ENCODE measurements at regions not wholly inside any gene's neighbourhood (a gene's known extent, or its start where the extent isn't known, plus 50 kb on each side); places are given as distances from the start of the nearest gene placed in this dataset.

DNA sequence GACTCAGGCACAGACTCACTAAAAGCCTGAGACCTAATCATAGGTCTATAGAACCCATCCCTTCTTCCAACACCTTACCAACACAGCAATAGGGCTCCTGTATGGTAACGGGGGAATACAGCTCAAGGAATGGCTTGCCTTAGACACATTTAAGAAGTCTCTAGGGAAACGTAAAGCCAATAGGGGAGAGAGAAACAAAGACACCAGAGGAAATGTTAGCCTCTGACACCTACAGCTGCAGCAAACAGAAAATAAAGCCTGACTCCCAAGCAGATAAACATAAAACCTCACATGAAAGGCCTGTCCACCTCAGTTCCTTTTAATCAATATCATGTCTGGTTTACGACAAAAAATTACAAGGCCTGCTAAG, 51.1 kb upstream of the NCOA1 start:
- intact Hi-C loops (cut with DNase I): no loop called here
- no peak for DNase-seq (ENCODE audit: missing footprints)
- ATAC-seq: no peak

DNA sequence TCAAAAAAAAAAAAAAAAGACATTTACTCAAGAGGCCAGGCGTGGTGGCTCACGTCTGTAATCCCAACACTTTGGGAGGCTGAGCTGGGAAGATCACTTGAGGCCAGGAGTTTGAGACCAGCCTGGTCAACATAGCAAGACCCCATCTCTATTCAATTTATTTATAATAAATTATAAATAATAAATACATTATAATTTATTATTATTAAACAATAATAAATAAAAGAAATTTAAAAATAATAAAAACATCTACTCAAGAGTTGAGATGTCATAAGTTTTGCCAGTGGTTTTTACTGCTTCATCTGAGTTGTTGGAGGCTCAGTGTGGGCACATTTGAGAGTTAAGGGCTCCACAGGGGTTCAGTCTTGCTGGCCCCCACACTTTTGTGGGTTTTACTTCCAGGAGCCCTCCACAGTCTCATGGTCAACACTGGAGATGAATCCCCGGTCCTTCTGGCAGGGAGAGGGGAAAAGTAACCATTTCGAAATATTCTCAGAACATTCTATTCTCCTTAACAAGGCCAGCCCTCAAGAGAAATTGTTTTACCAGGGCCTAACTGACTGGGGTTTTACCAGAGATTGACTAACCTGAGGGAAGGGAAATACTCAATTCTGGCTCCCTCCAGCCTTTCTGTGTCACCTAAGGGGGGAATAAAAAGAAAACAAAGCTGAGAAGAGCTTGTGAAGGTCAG, 51.6 kb upstream of the NCOA1 start:
- intact Hi-C loops (cut with DNase I): no loop called here
- no peak for ATAC-seq
- no peak for DNase-seq (ENCODE audit: missing footprints)

DNA sequence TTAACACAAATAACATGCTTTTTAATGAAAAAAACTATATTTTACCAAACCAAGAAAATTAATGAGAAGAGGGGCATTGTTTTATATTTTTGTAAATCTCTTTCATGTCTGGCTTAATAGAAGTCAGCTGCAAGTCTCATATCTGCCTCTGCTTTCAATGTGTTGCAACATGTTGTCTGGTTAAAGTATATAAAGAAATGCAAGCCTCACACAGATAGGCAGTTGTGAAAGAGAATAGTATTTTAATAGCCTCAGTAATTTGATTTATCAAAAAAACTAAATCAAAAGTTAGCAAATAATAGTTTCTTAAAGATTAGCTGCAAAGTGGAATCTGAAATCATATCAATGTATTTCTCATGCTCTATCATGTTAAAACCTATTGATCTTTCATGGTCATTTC, 52.9 kb upstream of the NCOA1 start:
- intact Hi-C loops (cut with DNase I): no loop called here
- ATAC-seq (no peak), DNase-seq (ENCODE audit: missing footprints) (no peak)

DNA sequence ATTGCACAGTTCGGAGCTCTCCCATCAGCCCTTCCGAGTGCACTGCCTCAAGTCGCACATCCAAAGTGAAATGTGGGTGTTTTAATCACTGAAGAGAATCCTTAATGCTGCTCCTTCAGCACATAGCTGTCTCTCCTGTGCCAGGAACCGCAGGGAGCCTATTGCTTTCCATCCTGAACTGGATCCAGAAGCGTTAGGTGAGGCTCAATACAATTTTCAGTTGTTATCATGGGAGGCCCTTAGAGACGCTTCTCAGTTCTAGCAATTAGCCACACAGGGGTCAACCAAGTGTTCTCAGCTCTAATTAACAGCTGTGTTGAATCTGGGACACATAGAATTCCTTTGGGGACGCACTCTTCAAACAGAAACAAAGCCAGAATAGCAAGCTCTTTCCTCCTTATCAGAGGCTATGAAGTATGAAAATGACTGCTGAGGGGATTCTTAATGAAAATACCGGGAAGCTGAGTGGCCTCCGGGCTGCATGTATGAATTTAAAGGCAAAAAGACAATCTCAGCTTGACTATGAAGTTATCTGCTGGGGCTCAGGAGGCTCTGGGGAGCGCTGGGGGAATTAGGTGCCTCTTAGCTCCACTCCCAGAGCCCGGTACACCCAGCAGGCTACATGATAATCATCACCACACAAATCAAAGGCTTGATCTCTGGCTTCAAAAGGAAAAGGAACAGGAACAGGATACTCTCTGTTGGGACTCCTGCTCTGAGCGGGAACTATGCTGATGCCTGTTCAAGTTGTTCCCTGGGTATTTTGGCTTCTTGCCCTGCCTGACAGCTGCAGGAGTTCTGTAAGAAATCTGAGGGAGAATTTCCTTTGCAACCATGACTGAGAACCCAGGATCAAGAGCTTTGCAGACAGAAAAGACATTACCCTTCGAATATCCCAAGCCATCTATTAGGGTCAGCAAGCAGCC, 55.4 kb upstream of the NCOA1 start:
- ATAC-seq (peak; percentile 84), DNase-seq (ENCODE audit: missing footprints) (peak; percentile 76)
- intact Hi-C loops (cut with DNase I): loop anchor here (2.0 kb wide), 1 partner anchor 55 kb away; the partner anchor contains the start of gene NCOA1

DNA sequence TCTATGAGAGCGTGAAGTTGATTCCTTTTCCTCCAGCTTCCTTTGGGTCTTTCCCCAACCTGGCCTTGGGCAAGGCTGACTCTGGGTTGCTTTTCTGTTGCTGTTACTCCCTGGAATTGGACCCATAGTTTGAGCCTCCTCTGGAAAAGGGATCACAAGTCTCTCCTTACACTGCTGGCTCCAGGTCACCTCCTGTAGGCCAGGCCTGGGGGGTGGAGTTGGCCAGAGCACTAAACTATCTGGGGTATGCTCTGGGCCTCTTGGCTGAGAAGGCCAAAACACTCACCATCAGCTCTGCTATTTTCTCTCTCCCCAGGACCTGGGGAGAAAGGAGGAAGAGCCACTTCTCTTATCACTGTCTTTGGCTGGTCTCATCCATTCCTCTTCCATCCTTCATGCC, 56.5 kb upstream of the NCOA1 start:
- peak; percentile 68 for ATAC-seq
- intact Hi-C loops (cut with DNase I): loop anchor here (2.0 kb wide), 1 partner anchor 56 kb away; the partner anchor contains the start of gene NCOA1
- DNase-seq (ENCODE audit: missing footprints): no peak

DNA sequence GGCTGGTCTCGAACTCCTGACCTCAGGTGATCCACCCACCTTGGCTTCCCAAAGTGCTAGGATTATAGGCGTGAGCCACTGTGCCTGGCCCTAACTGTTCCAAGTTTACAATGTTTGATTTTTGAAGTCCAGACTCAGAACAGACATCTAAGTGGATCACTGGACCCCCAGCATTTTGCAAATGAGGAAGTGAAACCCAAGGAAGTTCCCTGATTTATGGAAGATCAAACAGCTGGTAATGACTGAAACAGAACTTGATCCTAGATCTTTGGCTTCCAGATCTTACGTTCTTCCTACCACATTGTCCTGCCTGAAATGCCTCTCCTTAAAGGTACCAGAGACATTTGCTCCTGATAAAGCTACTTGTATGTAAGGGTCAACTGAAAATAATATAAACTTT, 58.3 kb upstream of the NCOA1 start:
- DNase-seq (ENCODE audit: missing footprints) (no peak), ATAC-seq (no peak)
- intact Hi-C loops (cut with DNase I): no loop called here

DNA sequence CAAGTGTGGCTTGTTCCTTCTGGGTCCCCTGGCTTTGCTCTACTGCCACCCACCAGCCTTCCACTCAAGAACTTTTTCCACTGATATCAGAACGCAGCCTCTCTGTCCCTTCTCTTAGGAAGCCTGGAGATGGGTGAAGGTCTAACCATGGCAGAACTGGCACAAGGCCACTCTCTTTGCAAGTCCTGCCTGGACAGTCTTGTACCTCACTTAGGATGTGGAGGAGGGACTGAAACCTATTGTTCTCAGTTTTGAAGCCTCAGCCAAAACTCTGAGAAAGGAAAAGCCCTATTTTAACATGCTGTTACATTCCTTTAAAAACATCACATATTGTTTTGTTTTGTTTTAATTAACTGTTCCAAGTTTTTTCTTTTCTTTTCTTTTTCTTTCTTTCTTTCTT, 58.9 kb upstream of the NCOA1 start:
- intact Hi-C loops (cut with DNase I): no loop called here
- no peak for ATAC-seq
- no peak for DNase-seq (ENCODE audit: missing footprints)

DNA sequence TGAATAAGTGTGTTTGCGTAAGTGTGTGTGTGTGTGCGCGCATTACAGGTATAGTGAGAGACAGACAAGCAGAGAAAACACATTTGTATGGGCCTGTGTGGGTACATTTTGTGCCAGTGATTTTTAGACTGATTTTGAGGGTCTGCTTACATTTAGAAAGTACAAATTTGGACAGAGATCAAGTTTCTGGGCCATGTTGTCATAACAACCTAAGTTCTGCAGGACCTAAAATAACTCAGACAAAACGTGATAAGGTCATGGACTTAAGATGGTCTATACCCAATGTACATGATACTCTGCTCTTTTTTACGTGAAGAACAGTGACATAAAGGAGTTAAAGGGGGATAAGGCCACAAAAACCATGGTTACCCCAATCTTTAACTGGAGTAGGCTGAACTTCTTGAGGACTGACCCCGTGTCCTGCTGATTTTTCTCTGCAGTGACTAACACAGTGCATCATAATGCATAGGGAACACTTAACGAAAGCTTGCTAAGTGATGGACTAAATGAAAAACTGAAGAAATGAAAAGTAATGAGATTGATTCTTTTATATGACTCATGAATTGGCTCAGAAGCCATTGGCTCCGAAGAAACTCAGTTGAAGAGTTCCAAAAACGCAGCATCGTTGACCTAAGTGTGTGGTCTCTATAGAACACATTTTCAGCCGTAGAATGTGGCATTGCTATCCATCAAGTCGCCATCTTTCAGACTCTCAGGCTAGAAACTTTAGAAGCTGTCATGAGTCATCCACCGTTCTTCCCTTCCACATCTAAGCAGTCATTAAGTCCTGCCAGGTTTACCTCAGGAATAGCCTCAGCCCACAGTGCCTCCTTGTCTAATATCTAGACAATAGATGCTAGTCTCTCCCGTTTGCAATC, 61.6 kb upstream of the NCOA1 start:
- intact Hi-C loops (cut with DNase I): no loop called here
- ATAC-seq: no peak
- no peak for DNase-seq (ENCODE audit: missing footprints)

DNA sequence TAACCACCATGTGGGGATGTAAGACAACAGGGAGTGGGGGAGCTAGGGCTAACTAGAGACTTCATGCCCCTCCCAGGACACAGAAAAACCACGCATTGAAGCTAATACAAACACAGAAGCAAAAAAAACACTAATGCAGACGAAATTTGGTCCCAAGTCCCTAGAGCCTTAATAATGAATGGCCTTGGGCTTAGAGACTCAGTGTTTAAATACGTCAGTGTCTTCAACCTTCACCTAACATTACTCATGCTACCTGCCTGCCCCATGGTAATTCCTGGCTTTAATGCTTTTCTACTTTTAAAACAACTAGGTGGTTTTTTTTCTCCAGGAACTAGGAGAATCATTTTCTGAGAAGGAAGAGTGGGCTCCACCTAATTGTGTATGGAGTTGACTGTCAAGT, 64.1 kb upstream of the ITSN2 start:
- DNase-seq (ENCODE audit: missing footprints) (no peak), ATAC-seq (no peak)
- intact Hi-C loops (cut with DNase I): no loop called here

DNA sequence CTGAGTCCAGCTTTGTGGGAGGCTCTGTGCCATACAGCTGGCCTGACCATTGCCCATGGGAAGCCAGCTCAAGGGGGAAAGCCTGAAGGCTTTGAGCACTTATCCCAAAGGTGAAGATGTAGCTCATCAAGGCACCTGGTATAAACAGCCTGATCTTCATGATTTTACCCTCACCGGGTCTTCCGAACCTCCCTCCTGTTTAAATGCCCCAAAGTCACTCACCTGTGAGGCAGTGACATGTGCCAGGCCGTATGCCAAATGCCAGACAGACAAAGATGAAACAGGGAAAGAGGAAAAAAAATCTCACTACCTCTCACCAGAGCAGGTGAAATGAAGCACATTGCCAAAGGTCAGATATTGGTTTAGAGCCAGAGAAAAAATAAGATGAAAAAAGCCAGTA, 62.8 kb upstream of the ITSN2 start:
- ATAC-seq (no peak), DNase-seq (ENCODE audit: missing footprints) (no peak)
- intact Hi-C loops (cut with DNase I): no loop called here

DNA sequence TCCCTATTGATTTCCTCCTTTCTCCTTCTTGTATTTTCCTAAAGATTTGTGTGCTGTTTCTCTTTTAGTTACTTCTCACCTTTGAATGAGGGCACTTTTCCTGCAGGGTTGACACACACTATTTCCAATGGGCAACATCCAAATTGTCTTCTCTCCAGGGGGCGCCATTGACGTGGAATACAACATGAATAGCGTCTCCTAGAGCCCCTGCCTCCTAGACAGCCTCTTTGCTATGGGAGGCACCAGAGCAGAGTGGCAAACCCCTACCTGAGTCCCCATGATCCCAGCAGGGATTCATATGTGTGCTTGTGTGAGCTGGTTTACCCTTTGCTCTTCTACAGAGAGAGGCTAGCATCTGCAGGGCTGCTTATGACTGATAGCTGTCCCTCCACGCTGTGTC, 61.3 kb upstream of the ITSN2 start:
- DNase-seq (ENCODE audit: missing footprints) (peak; percentile 71), ATAC-seq (peak; percentile 82)
- intact Hi-C loops (cut with DNase I): no loop called here

DNA sequence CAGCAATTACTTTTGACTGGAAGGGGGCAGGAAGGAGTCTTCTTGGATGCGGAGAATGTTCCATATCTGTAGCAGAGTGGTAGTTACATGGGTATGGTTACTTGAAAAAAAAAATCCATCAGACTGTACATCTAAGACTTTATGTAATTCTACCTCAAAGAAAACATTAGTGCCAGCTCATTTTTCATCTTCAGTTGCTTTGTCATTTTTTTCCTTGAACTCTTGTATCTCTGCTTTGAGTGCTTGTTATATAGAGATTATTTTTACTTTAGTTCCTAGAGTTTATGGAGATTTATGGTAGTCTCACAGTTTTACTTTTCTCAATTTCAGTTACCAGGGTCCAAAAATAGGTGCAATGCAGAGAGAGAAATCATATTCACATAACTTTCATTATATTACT, 60.0 kb upstream of the ITSN2 start:
- intact Hi-C loops (cut with DNase I): no loop called here
- ATAC-seq: no peak

DNA sequence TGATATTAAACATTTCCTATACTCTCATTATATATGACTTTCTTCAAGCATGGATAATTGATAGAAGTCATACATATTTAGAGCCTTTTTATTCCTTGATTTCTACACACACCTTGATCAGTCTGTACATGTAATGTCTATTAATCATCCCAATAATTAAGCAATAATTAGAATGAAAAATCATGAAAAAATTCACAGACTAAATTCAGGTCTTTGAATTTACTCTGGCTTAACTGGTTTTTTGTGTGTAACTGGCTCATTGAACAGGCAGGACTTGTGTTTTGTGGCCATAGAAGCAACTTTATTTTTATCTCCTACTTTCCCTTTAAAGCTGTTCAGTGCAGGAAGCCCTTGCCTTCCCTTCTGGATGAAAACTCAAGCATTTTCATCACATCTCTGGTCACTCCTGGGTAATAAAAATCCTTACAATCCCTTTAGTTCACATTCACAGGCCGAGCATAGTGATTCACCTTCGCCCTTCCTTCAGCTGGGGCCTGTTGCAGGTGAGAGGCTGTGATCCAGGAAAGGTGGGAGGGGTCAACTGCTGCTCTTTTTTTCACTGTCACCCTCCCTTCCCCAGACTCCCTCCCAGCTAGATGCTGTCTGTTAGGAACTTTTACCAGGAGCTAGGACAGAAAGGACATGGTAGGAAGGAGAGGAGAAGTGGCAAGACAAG, 58.0 kb upstream of the ITSN2 start:
- no peak for DNase-seq (ENCODE audit: missing footprints)
- intact Hi-C loops (cut with DNase I): no loop called here
- no peak for ATAC-seq

More for the DNA sequence above, 60.0 kb upstream of the ITSN2 start:
- DNase-seq (ENCODE audit: missing footprints): no peak

DNA sequence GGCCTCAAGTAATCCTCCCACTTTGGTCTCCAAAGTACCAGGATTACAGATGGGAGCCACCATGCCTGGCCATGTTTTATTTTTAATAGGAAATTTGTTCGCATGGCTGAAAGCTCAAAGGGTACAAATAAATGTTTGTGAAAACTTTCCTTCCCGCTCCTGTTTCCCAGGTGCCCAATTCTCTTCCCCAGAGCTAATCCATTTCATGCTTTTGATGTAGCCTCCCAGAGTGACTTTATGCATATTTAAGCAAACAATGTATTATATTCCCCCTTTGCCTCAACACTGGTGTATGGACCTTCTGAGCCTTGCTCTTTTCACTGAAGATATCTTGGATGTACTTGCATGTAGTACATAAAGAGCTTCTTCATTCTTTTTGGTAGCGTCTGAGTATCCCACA, 52.5 kb upstream of the ITSN2 start:
- ATAC-seq (no peak), DNase-seq (ENCODE audit: missing footprints) (no peak)
- intact Hi-C loops (cut with DNase I): no loop called here

DNA sequence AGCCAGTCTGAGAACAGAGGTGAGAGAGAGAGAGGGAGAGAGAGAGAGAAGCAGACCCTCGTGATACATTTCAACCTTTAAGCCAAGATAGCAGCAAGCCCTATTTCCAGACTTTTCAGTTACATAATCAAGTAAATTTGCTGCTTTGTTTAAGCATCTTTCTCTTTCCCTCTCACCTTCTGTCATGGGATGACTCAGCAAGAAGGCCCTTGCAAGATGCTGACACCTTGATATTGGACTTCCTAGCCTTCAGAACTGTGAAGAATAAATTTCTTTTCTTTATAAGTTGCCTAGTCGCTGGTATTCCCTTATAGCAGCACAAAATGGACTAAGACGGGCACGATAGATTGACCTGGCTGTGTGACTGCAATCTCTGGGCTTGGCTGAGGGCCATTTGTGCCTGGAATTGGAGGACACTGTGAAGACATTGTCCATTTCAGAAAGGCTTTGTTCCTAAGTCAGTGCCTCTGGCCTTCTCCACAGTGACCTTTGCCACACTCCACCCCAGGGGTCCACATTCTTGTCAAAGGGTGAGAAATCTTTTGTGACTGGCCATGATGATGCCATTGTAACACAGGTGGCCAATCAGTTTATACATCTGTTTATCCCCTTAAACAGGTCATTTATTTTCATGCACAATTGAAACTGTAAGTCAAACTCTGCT, 51.3 kb upstream of the ITSN2 start:
- ATAC-seq (no peak), DNase-seq (ENCODE audit: missing footprints) (no peak)
- intact Hi-C loops (cut with DNase I): no loop called here

DNA sequence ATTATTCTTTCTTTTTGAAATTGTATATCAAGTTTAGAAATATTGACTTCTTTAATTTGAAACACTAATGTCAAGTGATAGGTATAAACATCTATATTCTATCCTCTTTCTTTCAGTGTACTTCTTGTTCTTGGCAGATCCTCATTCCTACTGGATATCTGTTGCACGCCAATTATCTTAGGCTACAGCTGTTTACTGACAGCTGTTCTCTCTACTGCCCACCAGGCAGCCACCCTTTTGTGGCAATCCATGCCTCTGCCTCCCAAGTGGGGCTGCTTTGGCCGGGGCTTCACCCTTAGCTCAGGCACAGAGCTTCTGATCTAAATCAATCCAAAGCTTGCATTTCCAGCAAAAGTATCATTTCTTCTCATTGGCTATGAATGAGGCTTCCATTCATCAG, 50.6 kb upstream of the ITSN2 start:
- ATAC-seq (no peak), DNase-seq (ENCODE audit: missing footprints) (no peak)
- intact Hi-C loops (cut with DNase I): loop anchor here (1.0 kb wide), 1 partner anchor 416 kb away; no protein-coding TSS in a partner anchor

DNA sequence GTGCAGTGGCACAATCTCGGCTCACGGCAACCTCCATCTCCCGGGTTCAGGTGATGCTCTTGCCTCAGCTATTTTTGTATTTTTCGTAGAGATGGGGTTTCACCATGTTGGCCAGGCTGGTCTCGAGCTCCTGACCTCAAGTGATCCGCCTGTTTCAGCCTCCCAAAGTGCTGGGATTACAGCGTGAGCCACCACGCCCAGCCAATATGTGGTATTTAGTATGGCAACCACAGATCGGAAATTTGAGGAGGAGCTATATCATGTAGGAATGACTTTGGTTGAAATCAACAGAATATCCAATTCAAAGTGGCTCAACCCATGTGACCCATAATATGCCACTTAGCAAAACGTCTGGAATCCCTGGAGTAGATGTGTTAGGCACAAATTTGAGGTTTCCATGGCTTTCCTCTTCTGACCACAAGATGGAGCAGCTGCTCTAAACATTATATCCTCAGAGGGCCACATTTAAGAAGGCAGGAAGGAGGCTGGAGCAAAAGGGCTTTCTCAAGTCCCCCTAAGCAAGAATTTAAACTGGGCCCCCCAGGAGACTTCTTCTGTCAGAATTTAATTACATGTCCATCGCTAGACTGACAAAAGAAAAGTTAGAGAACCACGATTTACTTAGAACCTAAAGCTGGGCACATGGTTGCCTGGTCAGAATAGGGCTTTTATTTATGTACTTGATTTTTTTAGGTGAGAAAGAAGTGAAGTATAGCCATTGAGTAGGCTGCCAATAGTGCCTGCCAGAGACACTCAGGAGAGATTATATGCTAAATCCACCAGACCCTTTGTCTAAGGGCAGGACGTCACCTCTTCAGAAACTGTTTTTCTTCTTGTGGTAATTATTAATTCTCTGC, 49.6 kb upstream of the ITSN2 start:
- intact Hi-C loops (cut with DNase I): loop anchor here (1.0 kb wide), 1 partner anchor 417 kb away; no protein-coding TSS in a partner anchor
- DNase-seq (ENCODE audit: missing footprints): no peak
- ATAC-seq: peak; percentile 84

Measured in Right ventricle myocardium inferior (tissue), 1 donor.